AG04449 (cell line): ENCODE measurements at regions not wholly inside any gene's neighbourhood (a gene's known extent, or its start where the extent isn't known, plus 50 kb on each side); places are given as distances from the start of the nearest gene placed in this dataset.

Source experiments
- CTCF ChIA-PET: fragments of 350-600 bp; formaldehyde crosslinking; extraction: SDS; loops from one replicate; lab custom pipeline; 2021; ENCODE audit warnings: antibody characterized with exemption; lab: Yijun Ruan, JAX
- POLR2A ChIA-PET: fragments of 400-600, 350-600 bp; formaldehyde crosslinking; extraction: SDS; loops from one replicate; lab custom pipeline; 2020; ENCODE audit warnings: antibody characterized with exemption, inconsistent platforms; lab: Yijun Ruan, JAX
- DNase-seq: peaks from one replicate; pipeline ENCODE4 v3.0.0-alpha.2; 2010; ENCODE audit warnings: low read depth, low spot score
- H3K4me3 ChIP-seq: 2 replicates; pipeline ENCODE4 v1.5.1; 2011; ENCODE audit warnings: low read depth, mild to moderate bottlenecking, control low read depth, low read length
- CTCF ChIP-seq: IDR thresholded peaks from one replicate; pipeline ENCODE4 v1.5.1; 2011; ENCODE audit warnings: mild to moderate bottlenecking, moderate library complexity, low read length, control low read depth, inconsistent platforms; ENCODE audit not compliant: insufficient read depth; ENCODE audit errors: missing control alignments

GRCh38 chr13:70814684-70815083 is 706.4 kb upstream of the KLHL1 start:
- TF ChIP-seq CTCF = no peak
- POLR2A ChIA-PET = no interaction called here
- no peak for DNase-seq
- CTCF ChIA-PET = no interaction called here
- no peak overlapping the region for H3K4me3 ChIP-seq

- DNase-seq = no peak
- POLR2A ChIA-PET = no interaction called here
- CTCF ChIA-PET = no interaction called here
- TF ChIP-seq CTCF = no peak
- H3K4me3 ChIP-seq = no peak overlapping the region
These were observed 704.2 kb upstream of the KLHL1 start for GRCh38 chr13:70812481-70812880.

- no peak for DNase-seq
- CTCF ChIA-PET = no interaction called here
These were observed 701.3 kb upstream of the KLHL1 start for GRCh38 chr13:70809588-70809987.

GRCh38 chr13:70798385-70798784 is 690.1 kb upstream of the KLHL1 start:
- ChIA-PET CTCF (no interaction called here), POLR2A (no interaction called here)
- no peak for DNase-seq
- no peak for TF ChIP-seq CTCF
- no peak overlapping the region for H3K4me3 ChIP-seq

More at GRCh38 chr13:70809588-70809987, 701.3 kb upstream of the KLHL1 start:
- POLR2A ChIA-PET = no interaction called here
- TF ChIP-seq CTCF = no peak
- no peak overlapping the region for H3K4me3 ChIP-seq

- ChIA-PET POLR2A (no interaction called here), CTCF (no interaction called here)
- H3K4me3 ChIP-seq = no peak overlapping the region
- DNase-seq = no peak
- TF ChIP-seq CTCF = no peak
These were observed 687.2 kb upstream of the KLHL1 start for GRCh38 chr13:70795484-70795883.

- no peak for DNase-seq
- CTCF ChIA-PET = no interaction called here
- POLR2A ChIA-PET = no interaction called here
- no peak overlapping the region for H3K4me3 ChIP-seq
- no peak for TF ChIP-seq CTCF
These were observed 683.9 kb upstream of the KLHL1 start for GRCh38 chr13:70792121-70792520.
